GM21423 (cell line): ENCODE measurements at regions not wholly inside any gene's neighbourhood (a gene's known extent, or its start where the extent isn't known, plus 50 kb on each side); places are given as distances from the start of the nearest gene placed in this dataset.
"Not testable (repeated sequence)": the region's sequence is repeated elsewhere in the genome, so short reads cannot be mapped to it uniquely, and the experiment has no call there.

Experiments used
- ATAC-seq: cut with Tn5 transposase; IDR thresholded peaks from one replicate; pipeline ENCODE4 v1.9.1; 2021; ENCODE audit warnings: mild to moderate bottlenecking, moderate library complexity; ENCODE audit not compliant: unreplicated experiment

- ATAC-seq, result no peak
Observed at GRCh38 chr6:141123497-141123896, 1009.2 kb upstream of the GJE1 start.

GRCh38 chr6:141123049-141123448 lies 1009.7 kb upstream of the GJE1 start:
- no peak for ATAC-seq

GRCh38 chr6:141118991-141119390 lies 1013.7 kb upstream of the GJE1 start:
- ATAC-seq, result no peak

GRCh38 chr6:141117874-141118273 lies 1014.9 kb upstream of the GJE1 start:
- ATAC-seq, result no peak

GRCh38 chr6:141110481-141110880 lies 1022.2 kb upstream of the GJE1 start:
- ATAC-seq, result no peak

GRCh38 chr6:141107591-141108160 lies 1025.0 kb upstream of the GJE1 start:
- no peak for ATAC-seq

GRCh38 chr6:141105481-141105880 lies 1027.2 kb upstream of the GJE1 start:
- ATAC-seq, result no peak

- no peak for ATAC-seq
Observed at GRCh38 chr6:141103246-141103645, 1029.5 kb upstream of the GJE1 start.

GRCh38 chr6:141097471-141097870 lies 1035.3 kb upstream of the GJE1 start:
- ATAC-seq, result no peak

- ATAC-seq, result no peak
Observed at GRCh38 chr6:141095308-141095707, 1037.4 kb upstream of the GJE1 start.

- no peak for ATAC-seq
Observed at GRCh38 chr6:141088171-141088570, 1044.6 kb upstream of the GJE1 start.

GRCh38 chr6:141077355-141078333 lies 1055.1 kb upstream of the GJE1 start:
- peak; percentile 96 for ATAC-seq

- ATAC-seq, result no peak
Observed at GRCh38 chr6:141057761-141058160, 1075.0 kb upstream of the GJE1 start.

GRCh38 chr6:141056945-141057625 lies 1075.6 kb upstream of the GJE1 start:
- ATAC-seq, result no peak

GRCh38 chr6:141050471-141050870 lies 1082.3 kb upstream of the GJE1 start:
- no peak for ATAC-seq

- ATAC-seq, result no peak
Observed at GRCh38 chr6:141048451-141048850, 1084.3 kb upstream of the GJE1 start.

- ATAC-seq, result not testable (repeated sequence)
Observed at GRCh38 chr6:141046496-141046895, 1086.2 kb upstream of the GJE1 start.

- ATAC-seq, result no peak
Observed at GRCh38 chr6:141041596-141042087, 1091.1 kb upstream of the GJE1 start.

GRCh38 chr6:141035312-141036200 lies 1097.2 kb upstream of the GJE1 start:
- no peak for ATAC-seq

GRCh38 chr6:141033101-141033500 lies 1099.6 kb upstream of the GJE1 start:
- ATAC-seq, result no peak
